MG63 (cell line): ENCODE measurements at regions not wholly inside any gene's neighbourhood (a gene's known extent, or its start where the extent isn't known, plus 50 kb on each side); places are given as distances from the start of the nearest gene placed in this dataset.

Source experiments
- DNase-seq: peaks from one replicate; pipeline ENCODE4 v3.0.0-alpha.2; 2020
- H3K27me3 ChIP-seq: fragments of 250-450 bp; sonication (Bioruptor Pico); 2 replicates; pipeline ENCODE4 v1.5.1; 2020; ENCODE audit warnings: mild to moderate bottlenecking, moderate library complexity
- H3K36me3 ChIP-seq: fragments of 250-450 bp; sonication (Bioruptor Pico); 2 replicates; pipeline ENCODE4 v1.5.1; 2020; ENCODE audit warnings: mild to moderate bottlenecking, moderate library complexity
- H3K4me3 ChIP-seq: fragments of 250-450 bp; sonication (Bioruptor Pico); 2 replicates; pipeline ENCODE4 v1.5.1; 2020; ENCODE audit warnings: mild to moderate bottlenecking, moderate library complexity
- H3K9me3 ChIP-seq: fragments of 250-450 bp; sonication (Bioruptor Pico); 2 replicates; pipeline ENCODE4 v1.5.1; 2020; ENCODE audit warnings: mild to moderate bottlenecking, moderate library complexity

DNA sequence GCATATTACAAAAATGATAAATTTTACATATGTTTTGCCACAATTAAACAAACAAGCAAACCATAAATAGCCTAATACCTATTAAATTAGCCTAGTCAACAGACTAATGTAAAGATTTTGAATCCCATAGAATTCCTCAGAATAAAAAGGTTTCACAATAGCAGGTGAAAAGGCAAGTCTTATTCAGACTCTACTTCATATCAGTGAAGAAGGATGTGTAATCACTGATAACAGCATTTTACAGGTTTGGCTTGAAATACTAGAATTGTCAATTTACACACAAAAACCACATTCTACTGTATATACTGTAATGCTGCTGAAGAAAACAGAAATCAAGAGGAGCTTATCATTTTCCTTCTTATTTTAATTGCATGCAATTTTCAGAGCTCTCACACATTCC lies 90.8 kb upstream of the SSTR1 start:
- DNase-seq: no peak
- H3K4me3 ChIP-seq: no peak overlapping the region

DNA sequence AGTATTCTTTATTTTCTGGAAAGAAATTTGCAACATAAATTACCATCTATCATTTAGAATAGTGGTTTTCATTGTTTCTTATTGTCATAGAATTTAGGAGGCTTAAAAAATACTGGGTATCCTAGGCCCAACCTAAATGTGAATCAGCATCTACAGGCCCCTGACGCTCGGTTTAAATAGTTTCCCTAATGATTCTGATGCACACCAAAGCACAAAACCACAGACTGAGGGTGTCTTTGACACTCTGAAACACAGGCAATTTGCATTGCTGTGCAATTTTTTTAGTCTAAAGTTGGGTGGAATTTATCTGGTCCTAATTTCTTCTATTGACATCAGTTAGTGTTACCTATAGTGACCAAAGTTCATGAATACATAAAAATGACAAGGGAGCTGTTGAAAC lies 87.6 kb upstream of the SSTR1 start:
- Histone ChIP-seq H3K36me3 (no peaks in the 10 kb centered on the region), H3K9me3 (no peaks in the 10 kb centered on the region), H3K27me3 (no peaks in the 10 kb centered on the region), H3K4me3 (no peak overlapping the region)
- no peak for DNase-seq

More for the DNA sequence above, 90.8 kb upstream of the SSTR1 start:
- H3K27me3 ChIP-seq: no peaks in the 10 kb centered on the region
- H3K36me3 ChIP-seq: no peaks in the 10 kb centered on the region
- no peaks in the 10 kb centered on the region for H3K9me3 ChIP-seq

DNA sequence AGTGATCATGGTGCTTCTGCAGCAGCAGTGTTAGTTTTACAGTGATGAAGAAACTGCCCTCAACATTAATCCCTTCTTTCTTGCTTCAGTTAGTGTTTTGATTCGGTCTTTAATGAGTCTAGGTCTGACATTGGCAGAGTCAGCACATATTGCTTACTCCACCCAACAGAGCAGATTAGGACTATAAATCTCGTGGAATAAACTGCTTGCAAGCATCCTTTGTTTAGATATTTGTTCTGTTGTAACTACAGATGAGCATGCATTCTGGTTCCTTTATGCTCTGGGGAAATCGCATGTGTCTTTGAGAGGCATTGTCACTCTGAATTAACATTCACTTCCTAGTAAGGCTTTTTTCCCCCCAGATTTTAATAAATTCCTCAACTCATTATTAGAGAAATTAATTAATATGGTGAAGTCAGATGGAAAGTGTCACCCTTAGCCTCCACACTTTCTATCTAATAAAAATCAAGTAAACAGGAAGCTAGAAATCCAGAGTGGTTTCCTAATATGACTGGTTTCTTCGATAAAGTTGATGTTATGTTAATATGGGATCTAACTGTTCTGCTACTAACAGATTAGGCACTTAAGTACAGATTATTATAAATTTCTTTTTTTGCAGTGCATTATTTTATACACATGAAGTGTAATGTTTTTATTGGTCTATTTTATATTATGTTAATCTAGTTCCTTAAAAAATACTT lies 86.2 kb upstream of the SSTR1 start:
- H3K9me3 ChIP-seq: no peaks in the 10 kb centered on the region
- H3K27me3 ChIP-seq: no peaks in the 10 kb centered on the region
- no peak for DNase-seq
- H3K36me3 ChIP-seq: no peaks in the 10 kb centered on the region
- H3K4me3 ChIP-seq: no peak overlapping the region

DNA sequence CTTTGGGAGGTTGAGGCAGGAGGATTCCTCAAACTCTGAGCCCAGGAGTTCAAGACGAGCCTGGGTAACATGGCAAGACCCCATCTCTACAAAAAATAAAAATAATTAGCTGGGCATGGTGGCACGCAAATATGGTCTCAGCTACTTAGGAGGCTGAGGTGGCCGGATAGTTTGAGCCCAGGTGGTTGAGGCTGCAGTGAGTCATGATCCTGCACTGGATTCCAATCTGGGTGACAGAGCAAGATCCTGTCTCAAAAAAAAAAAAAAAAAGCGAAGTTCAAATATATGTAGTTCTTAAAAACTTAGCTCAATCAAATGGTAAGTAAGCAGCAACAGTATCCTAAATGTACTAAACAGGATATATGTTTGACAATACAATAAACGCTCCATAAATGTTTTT lies 85.5 kb upstream of the SSTR1 start:
- H3K4me3 ChIP-seq: no peak overlapping the region
- no peak for DNase-seq
- no peaks in the 10 kb centered on the region for H3K27me3 ChIP-seq
- no peaks in the 10 kb centered on the region for H3K36me3 ChIP-seq
- H3K9me3 ChIP-seq: no peaks in the 10 kb centered on the region

DNA sequence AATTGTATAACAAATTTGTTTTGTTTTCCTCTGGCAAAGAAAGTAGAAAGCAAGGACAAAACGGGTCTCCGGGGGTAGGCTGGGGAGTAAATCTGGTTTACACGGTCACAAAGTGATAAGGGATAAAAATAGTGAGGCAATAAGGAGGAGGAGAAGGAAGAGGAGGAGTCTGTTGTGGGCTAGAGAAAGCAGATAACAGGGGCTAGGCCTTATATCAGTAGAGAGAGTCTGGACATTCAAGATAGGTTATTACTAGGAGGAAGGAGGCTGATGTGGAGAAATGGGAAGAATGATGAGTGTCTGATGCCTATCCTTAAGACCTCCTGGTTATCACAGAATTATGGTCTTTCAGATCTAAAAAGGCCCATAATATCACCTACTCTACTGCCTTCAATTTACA lies 83.2 kb upstream of the SSTR1 start:
- Histone ChIP-seq H3K36me3 (no peaks in the 10 kb centered on the region), H3K27me3 (no peaks in the 10 kb centered on the region), H3K9me3 (no peaks in the 10 kb centered on the region), H3K4me3 (no peak overlapping the region)
- DNase-seq: no peak

DNA sequence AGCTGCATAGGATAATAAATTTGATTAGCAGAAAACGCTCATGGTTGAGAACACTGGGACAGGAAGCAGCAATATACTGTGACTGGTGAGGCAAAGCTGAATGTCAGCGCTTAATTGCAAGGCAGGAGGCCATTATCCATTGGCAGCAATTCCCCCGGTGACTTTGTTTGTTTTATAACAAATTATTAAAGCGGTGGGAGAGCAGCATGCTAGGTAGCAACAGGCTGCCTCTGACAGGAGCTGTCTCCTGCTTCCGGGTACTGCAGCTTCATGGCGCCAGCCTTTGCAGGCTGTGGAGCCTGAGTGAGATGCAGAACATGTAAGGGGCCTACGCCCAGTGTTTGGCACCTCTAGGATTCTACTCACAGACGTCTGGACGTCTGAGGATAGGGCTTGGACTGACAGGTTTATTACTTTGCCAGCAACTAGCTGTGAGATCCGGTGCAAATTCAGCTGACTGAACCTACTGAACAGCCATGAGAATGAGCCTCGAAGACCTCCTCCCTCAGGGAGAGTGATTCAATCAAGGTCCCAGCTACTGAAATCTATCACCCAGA lies 82.1 kb upstream of the SSTR1 start:
- no peaks in the 10 kb centered on the region for H3K27me3 ChIP-seq
- no peak overlapping the region for H3K4me3 ChIP-seq
- DNase-seq: no peak
- H3K9me3 ChIP-seq: no peaks in the 10 kb centered on the region
- no peaks in the 10 kb centered on the region for H3K36me3 ChIP-seq

DNA sequence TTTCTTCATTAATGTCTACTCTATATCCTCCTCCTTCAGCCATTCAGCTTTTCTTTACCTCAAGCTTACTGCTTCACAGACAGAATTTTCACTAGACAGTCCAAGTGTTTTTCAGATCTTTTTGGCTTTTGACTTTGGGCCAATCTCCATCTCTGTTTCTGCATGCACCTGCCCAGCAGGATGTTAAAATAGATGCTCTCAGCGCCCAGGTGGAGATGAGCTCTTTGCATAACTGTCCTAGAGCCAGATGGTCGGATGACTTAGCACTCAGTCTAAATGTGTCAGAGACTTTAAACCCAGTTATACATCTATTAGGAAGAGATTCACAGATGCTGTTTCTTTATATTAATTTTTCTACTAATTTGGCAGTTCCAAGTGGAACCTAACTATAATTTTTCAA lies 80.3 kb upstream of the SSTR1 start:
- Histone ChIP-seq H3K4me3 (no peak overlapping the region), H3K36me3 (no peaks in the 10 kb centered on the region), H3K9me3 (no peaks in the 10 kb centered on the region), H3K27me3 (no peaks in the 10 kb centered on the region)
- no peak for DNase-seq

DNA sequence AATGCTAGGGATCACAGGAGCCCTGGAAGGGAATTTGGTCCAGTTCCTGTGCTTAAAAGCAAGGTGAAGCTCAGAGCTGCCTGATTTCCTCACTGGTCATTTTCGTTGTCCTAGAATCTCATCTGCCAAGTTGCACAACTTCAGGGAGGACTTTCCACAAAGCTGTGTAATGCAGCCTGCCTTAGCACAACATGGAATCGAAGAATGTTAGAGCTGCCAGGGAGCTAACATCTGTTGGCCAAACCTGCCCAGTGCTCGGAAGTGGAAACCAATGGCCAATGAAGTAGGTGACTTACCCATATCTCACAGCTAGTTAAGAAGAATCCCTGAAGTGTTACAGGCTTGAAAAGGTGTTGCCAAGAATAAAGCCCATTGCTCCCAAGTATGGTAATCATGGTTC lies 79.9 kb upstream of the SSTR1 start:
- Histone ChIP-seq H3K4me3 (no peak overlapping the region), H3K9me3 (no peaks in the 10 kb centered on the region), H3K27me3 (no peaks in the 10 kb centered on the region), H3K36me3 (no peaks in the 10 kb centered on the region)
- DNase-seq: no peak

DNA sequence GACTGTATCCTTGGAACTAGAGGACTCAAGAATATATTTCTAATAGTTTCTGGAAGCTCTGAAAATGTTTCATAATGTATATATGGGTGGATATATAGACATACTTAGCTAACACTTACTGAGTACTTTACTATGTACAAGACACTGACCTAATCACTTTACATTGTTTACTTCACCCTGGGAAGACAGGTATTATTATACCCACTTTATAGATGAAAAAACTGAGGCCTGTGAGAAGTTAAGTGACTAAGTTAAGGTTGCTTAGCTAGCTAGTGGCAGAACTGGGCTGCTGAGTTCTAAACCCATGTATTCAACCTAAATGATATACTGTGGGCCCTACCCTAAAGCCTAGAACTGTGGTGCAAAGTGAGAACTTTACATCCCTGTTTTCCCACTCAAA lies 79.1 kb upstream of the SSTR1 start:
- H3K27me3 ChIP-seq: no peaks in the 10 kb centered on the region
- no peaks in the 10 kb centered on the region for H3K36me3 ChIP-seq
- no peak overlapping the region for H3K4me3 ChIP-seq
- no peak for DNase-seq
- H3K9me3 ChIP-seq: no peaks in the 10 kb centered on the region

DNA sequence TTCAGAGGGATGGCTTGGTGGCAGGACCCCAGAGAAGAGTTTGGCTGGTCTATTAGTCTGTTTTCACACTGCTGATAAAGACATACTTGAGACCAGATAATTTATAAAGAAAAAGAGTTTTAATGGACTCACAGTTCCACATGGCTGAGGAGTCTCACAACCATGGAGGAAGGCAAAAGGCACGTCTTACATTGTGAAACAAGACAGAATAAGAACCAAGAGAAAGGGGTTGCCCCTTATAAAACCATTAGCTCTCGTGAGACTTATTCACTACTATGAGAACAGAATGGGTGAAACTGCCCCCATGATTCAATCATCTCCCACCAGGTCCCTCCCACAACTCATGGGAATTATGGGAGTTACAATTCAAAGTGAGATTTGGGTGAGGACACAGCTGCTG lies 78.5 kb upstream of the SSTR1 start:
- H3K9me3 ChIP-seq: no peaks in the 10 kb centered on the region
- no peaks in the 10 kb centered on the region for H3K36me3 ChIP-seq
- H3K27me3 ChIP-seq: no peaks in the 10 kb centered on the region
- H3K4me3 ChIP-seq: no peak overlapping the region
- no peak for DNase-seq

DNA sequence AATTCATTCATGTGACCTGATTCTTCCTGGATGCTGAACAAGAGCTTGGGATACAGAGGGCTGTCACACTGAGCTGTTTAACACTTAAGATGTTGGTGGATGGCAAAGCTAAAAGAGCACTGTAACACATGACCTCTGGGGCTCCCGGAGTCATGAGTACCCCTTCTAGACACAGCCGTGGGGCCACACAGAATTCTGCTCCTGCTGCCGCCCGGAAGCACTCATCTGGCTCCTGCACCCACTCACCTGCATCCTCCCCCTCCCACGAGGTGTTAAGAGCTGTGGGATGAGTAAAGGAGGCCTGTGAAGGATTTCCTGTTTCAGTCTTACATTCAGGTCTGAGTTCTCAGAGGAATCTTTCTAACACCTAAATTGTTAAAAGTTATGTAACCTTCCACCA lies 78.0 kb upstream of the SSTR1 start:
- H3K36me3 ChIP-seq: no peaks in the 10 kb centered on the region
- DNase-seq: no peak
- no peaks in the 10 kb centered on the region for H3K27me3 ChIP-seq
- no peaks in the 10 kb centered on the region for H3K9me3 ChIP-seq
- no peak overlapping the region for H3K4me3 ChIP-seq

DNA sequence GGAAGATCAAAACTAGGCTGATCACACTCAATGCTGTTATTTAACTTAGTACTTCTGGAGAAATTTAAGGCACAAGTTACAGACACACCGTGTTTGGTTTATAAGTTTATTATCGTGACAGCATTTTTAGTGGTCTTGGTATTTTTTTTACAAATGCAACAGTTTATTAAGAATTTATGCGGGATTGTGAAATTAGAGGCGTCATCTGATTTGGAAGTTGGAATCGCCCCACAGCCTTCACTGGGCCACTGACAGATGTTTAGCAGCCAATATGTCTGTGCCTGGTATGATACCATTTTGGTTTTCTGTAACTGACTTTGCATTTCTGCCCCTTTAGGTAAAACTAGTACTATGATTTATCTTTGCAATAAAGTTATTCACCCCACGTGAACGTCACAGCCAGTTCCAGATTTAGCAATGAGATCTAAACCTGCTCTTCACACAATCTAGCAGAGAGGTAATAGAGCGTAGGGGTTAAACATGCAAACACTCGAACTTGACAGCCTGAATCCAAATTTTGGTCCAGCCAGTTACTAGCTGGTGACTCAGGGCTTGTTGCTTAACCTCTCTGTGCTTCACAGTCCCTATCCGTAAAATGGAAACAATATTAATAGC lies 73.2 kb upstream of the SSTR1 start:
- no peaks in the 10 kb centered on the region for H3K27me3 ChIP-seq
- H3K36me3 ChIP-seq: no peaks in the 10 kb centered on the region
- no peak for DNase-seq
- no peaks in the 10 kb centered on the region for H3K9me3 ChIP-seq
- no peak overlapping the region for H3K4me3 ChIP-seq

DNA sequence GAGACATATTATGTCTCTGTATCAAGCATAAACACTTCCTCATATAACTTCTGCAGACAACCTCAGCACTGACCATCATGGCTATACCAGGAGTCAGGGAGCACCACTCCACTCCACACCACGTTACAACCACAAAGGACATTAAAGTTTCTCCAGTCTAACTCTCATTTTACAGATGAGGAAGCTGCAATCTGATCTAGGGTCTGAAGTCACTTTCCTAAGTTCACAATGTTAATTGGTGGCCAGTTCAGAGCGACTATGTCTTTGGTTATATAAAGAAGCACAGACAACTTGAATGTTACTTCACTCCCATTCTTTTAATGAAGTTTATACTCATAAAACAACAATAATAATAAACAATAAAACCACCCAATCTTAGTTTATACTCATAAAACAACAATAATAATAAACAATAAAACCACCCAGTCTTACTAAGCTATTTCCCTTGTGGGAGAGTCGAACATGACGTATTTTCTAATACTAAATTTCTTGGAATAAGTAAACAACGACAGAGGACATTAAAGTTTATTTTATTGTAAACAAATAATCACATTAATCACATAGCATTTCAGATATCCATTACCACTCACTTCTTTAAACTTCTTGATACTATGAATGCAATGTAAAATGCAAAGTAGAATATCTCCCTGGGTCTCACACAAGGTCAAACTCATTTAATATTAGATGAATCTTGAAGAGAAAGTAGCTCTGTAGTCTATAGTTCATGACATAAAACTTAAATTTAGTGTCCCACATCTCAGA lies 72.4 kb upstream of the SSTR1 start:
- H3K27me3 ChIP-seq: no peaks in the 10 kb centered on the region
- no peaks in the 10 kb centered on the region for H3K36me3 ChIP-seq
- no peak for DNase-seq
- no peak overlapping the region for H3K4me3 ChIP-seq
- no peaks in the 10 kb centered on the region for H3K9me3 ChIP-seq

DNA sequence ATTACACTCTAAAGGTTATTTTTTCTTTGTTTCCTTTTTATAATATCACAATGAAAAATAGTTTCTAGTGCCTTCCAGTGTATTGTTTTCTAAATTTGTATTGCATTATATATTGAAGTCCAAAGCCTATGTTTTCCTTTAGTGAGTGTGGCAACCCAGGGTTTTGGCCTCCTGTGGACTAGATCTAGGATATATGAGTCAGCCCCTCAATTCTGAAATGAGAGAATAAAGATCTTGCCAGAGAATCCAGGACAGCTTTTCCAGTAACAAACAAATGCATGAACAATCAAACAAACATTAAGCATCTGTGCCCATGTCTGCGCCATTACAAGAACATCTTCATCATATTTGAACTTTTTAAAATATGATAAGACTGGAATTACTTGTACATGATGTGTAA lies 70.7 kb upstream of the SSTR1 start:
- no peaks in the 10 kb centered on the region for H3K27me3 ChIP-seq
- H3K4me3 ChIP-seq: no peak overlapping the region
- H3K9me3 ChIP-seq: no peaks in the 10 kb centered on the region
- H3K36me3 ChIP-seq: no peaks in the 10 kb centered on the region
- peak; percentile 38 for DNase-seq

DNA sequence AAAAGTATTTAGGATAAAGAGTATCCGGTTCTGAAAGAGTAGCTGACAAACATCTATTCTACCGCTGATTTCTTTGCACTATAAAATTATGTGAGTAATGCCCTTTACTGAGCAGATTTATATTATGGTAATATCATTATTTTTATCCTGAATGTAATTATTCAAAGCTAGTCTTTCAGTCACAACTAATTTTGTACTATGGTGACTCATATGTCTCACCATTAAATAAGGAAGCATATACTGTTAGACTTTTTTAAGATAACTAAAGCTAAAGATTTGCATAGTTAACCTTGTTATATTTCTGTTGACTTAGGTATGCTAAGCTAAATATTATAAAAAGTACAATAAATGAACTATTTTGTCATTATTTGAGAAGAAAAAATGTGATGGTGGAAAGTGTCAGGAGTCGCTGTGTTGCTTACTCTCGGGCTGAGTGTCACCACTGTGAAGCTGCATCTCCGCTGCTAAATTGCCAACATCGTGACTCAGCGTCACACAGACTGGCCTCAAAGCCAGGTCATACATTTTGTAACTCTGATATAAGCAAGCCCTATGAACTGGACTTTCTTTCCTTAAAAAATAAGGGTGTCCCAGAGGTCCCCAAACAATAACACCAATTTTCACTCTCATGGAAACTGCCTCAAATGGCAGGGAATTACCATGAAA lies 69.1 kb upstream of the SSTR1 start:
- no peaks in the 10 kb centered on the region for H3K9me3 ChIP-seq
- H3K36me3 ChIP-seq: no peaks in the 10 kb centered on the region
- no peaks in the 10 kb centered on the region for H3K27me3 ChIP-seq
- peak; percentile 3 for DNase-seq
- no peak overlapping the region for H3K4me3 ChIP-seq

DNA sequence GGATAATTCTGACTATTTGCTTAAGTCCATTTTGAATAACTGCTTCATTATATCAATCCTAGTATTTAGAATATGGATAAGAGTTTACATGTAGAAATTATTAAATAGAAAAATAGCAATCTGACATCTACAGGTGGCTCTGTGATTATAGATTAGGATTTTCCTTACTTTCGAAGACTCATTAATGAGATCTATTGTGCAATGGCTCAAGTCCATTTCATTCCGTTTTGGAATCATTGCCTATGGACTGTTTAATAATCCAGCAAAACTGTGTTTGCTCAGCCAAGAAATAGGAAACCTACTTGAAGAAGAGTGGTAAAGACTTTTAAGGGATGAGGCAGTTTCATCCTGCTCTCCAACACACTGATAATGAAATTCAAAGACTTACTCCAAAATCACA lies 67.8 kb upstream of the SSTR1 start:
- Histone ChIP-seq H3K4me3 (no peak overlapping the region), H3K9me3 (no peaks in the 10 kb centered on the region), H3K27me3 (no peaks in the 10 kb centered on the region), H3K36me3 (no peaks in the 10 kb centered on the region)
- DNase-seq: no peak

DNA sequence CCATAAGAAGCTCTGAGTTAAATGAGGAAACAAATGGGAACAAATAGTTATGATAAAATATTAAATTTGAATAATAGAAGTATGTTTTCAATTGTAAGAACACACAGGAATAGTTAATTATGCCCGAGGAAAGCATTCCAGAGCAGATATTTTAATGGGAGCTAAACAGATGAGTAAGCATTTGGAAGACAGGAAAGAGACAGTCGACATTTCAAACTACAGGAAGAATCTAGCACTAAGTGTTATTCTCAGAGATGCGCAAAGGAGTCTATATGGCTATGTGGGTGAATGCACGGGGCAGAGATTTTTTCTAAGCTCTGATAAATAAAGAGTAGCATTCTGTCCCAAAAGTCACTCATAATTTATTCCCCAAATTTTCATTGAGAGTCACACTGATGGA lies 64.5 kb upstream of the SSTR1 start:
- no peaks in the 10 kb centered on the region for H3K36me3 ChIP-seq
- DNase-seq: no peak
- no peaks in the 10 kb centered on the region for H3K9me3 ChIP-seq

More for the DNA sequence above, 64.5 kb upstream of the SSTR1 start:
- H3K27me3 ChIP-seq: no peaks in the 10 kb centered on the region
- H3K4me3 ChIP-seq: no peak overlapping the region
